PC-9 (cell line): ENCODE measurements at regions not wholly inside any gene's neighbourhood (a gene's known extent, or its start where the extent isn't known, plus 50 kb on each side); places are given as distances from the start of the nearest gene placed in this dataset.

Experiments used
- BruUV-seq: library from RNA; stranded (reverse); fragments of 400-500 nt; replicated peaks from 2 replicates; lab custom pipeline; 2021; lab: Mats Ljungman, UMichigan
- CTCF ChIA-PET: fragments of 300-600 bp; sonication (Branson Sonifier 250); formaldehyde crosslinking; loops from one replicate; lab custom pipeline; 2022; ENCODE audit warnings: antibody characterized with exemption; lab: Charles Lee
- POLR2A ChIA-PET: fragments of 300-600 bp; sonication (Branson Sonifier 250); formaldehyde crosslinking; loops from one replicate; lab custom pipeline; 2022; ENCODE audit warnings: antibody characterized with exemption; ENCODE audit not compliant: unreplicated experiment; lab: Charles Lee
- DNase-seq, 2 experiments: peaks; one replicate each; pipeline versions ENCODE4 v3.0.0 to v3.0.0-alpha.2; 2015 to 2022; ENCODE audit warnings: mixed read lengths in 1 of 2
- H2AFZ ChIP-seq: fragments of 200-600 bp; sonication (generic); 2 replicates; pipeline ENCODE4 v1.8.1; 2017; ENCODE audit warnings: antibody characterized with exemption
- H3F3A ChIP-seq: fragments of 200-600 bp; sonication (generic); 2 replicates; pipeline ENCODE4 v1.8.1; 2017; ENCODE audit warnings: antibody characterized with exemption, mild to moderate bottlenecking, low read depth; ENCODE audit not compliant: insufficient read depth
- H3K27ac ChIP-seq: fragments of 200-600 bp; sonication (generic); 2 replicates; pipeline ENCODE4 v1.6.1; 2016; ENCODE audit warnings: mixed run types
- H3K27me3 ChIP-seq: fragments of 200-600 bp; sonication (generic); 2 replicates; pipeline ENCODE4 v1.6.1; 2016; ENCODE audit warnings: low read depth, mixed run types; ENCODE audit not compliant: insufficient read depth
- H3K36me3 ChIP-seq: fragments of 200-600 bp; sonication (generic); 2 replicates; pipeline ENCODE4 v1.6.1; 2016; ENCODE audit warnings: low read depth, mixed run types
- H3K4me1 ChIP-seq: fragments of 200-600 bp; sonication (generic); replicated peaks from 2 replicates; pipeline ENCODE4 v1.6.1; 2016; ENCODE audit warnings: mixed run types; ENCODE audit not compliant: insufficient read depth
- H3K4me2 ChIP-seq: fragments of 200-600 bp; sonication (generic); 2 replicates; pipeline ENCODE4 v1.6.1; 2017; ENCODE audit warnings: mixed run types
- H3K4me3 ChIP-seq: fragments of 200-600 bp; sonication (generic); 2 replicates; pipeline ENCODE4 v1.6.1; 2016; ENCODE audit warnings: mixed run types
- H3K79me2 ChIP-seq: fragments of 200-600 bp; sonication (generic); 2 replicates; pipeline ENCODE4 v1.6.1; 2017; ENCODE audit warnings: low read depth, mixed run types
- H3K9me2 ChIP-seq: fragments of 200-600 bp; sonication (generic); 2 replicates; pipeline ENCODE4 v1.8.1; 2017; ENCODE audit warnings: mild to moderate bottlenecking; ENCODE audit not compliant: insufficient read depth
- H3K9me3 ChIP-seq: fragments of 200-600 bp; sonication (generic); 2 replicates; pipeline ENCODE4 v1.8.1; 2016; ENCODE audit warnings: low read depth; ENCODE audit not compliant: insufficient read depth
- H4K20me1 ChIP-seq: fragments of 200-600 bp; sonication (generic); 2 replicates; pipeline ENCODE4 v1.8.1; 2017; ENCODE audit not compliant: insufficient read depth
- EZH2 ChIP-seq: fragments of 200-600 bp; sonication (generic); IDR thresholded peaks from 2 replicates; pipeline ENCODE4 v1.8.0; 2017; ENCODE audit warnings: antibody characterized with exemption, low read depth
- intact Hi-C: fragments of 100-400 bp; cut with micrococcal nuclease; formaldehyde crosslinking; loops from one replicate; pipeline ENCODE4 v1.10.0; 2022; ENCODE audit not compliant: unreplicated experiment
- TF ChIP-seq, protein P1 (sequence below): fragments of 200-600 bp; sonication (generic); conservative IDR thresholded peaks from 2 replicates; pipeline ENCODE4 v1.6.1; 2017; ENCODE audit warnings: mixed run types, antibody characterized with exemption, mild to moderate bottlenecking, moderate library complexity

DNA sequence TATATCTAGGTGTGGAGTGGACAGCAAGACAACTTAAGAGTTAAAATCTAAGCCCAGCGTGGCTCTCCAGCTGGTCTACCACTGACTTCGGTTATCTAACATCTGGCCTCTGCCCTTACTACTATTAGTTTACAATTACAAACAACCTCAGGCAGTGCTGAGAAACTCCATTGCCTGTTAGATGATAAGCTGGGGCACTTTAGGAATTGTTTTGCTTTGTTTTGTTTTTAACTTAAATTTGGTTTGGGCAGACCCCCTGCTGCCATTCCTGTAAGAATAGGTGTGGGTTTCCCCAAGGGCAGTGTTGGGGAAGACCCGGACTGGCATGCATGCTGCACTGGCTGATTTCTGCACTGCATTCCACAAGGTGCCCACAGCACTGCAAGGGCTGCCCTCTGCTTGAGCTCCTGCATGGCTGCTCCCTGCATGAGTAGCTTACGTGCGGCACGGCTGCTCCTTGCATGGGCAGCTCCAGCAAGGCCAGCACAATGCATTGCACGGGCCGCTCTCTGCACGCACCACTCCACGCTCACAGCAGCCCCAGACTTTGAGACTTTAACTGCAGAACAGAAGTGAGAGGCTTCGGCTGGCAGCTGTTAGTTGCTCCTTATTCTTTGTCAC lies 74.2 kb upstream of the SERTAD2 start:
- H3K9me2 ChIP-seq, result no peaks in the 10 kb centered on the region
- no peak for TF ChIP-seq EZH2
- TF ChIP-seq, protein P1, sequence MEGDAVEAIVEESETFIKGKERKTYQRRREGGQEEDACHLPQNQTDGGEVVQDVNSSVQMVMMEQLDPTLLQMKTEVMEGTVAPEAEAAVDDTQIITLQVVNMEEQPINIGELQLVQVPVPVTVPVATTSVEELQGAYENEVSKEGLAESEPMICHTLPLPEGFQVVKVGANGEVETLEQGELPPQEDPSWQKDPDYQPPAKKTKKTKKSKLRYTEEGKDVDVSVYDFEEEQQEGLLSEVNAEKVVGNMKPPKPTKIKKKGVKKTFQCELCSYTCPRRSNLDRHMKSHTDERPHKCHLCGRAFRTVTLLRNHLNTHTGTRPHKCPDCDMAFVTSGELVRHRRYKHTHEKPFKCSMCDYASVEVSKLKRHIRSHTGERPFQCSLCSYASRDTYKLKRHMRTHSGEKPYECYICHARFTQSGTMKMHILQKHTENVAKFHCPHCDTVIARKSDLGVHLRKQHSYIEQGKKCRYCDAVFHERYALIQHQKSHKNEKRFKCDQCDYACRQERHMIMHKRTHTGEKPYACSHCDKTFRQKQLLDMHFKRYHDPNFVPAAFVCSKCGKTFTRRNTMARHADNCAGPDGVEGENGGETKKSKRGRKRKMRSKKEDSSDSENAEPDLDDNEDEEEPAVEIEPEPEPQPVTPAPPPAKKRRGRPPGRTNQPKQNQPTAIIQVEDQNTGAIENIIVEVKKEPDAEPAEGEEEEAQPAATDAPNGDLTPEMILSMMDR, result no peak
- H3K4me3 ChIP-seq, result no peak overlapping the region
- 0 out of 2 replicates have a peak overlapping the region, but pooled peaks have one; percentile 0 for H3K4me2 ChIP-seq
- H4K20me1 ChIP-seq, result no peaks in the 10 kb centered on the region
- H3K79me2 ChIP-seq, result no peaks in the 10 kb centered on the region
- H3K36me3 ChIP-seq, result no peaks in the 10 kb centered on the region
- H3K4me1 ChIP-seq, result 0 out of 2 replicates have a peak, but pooled peaks cover 4% of the 10 kb centered on the region
- DNase-seq, result peak in 1 of 2 experiments; percentile 13
- H3K27me3 ChIP-seq, result no peaks in the 10 kb centered on the region
- intact Hi-C loops, result no loop called here
- H3F3A ChIP-seq, result no peaks in the 10 kb centered on the region
- ChIA-PET POLR2A (interaction anchor here (0.5 to 1.2 kb wide), 2 partner anchors 16 to 74 kb away, joined by 5 to 12 read pairs; partner anchors contain the start of gene SERTAD2), CTCF (interaction anchor here (0.8 kb wide), 1 partner anchor 23 kb away, joined by 3 read pairs; no protein-coding TSS in a partner anchor)
- no peak overlapping the region for H2AFZ ChIP-seq
- no TSS peak for BruUV-seq
- no peaks in the 10 kb centered on the region for H3K9me3 ChIP-seq
- no peak overlapping the region for H3K27ac ChIP-seq

DNA sequence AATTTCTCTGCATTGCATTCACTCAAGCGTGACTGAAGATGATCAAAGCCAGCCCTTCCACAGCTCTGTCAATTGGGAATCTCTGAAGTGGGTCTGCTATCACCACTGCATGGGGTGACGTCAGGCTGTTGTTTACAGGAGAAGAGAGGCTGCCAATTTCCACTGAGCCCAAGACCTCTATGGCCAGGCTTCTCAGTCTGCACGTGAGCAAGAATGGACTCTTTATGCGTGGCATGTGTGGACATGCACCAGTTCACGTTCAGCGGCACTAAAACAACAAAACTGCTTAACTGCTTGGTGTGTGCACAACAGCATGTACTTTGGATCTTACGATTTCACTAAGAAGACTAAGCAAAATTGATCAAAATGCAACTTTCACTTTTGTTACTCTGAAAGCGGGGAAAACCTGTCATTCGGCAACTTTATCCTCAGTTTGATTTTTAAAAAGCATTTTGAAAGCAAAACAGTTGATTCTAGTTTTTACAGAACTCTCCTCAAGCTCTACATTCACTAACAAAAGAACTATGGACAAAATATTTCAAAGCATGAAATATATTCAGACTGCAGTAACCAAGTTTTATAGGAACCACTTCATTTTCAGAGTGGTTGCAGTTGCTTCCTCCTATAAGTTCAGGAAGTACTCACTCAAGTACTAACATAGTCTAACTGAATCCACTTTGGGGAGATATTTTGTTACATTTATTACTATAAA lies 77.0 kb upstream of the SERTAD2 start:
- BruUV-seq, result no TSS peak
- Histone ChIP-seq H2AFZ (no peak overlapping the region), H4K20me1 (no peaks in the 10 kb centered on the region), H3F3A (no peaks in the 10 kb centered on the region), H3K27me3 (no peaks in the 10 kb centered on the region), H3K4me1 (0 out of 2 replicates have a peak, but pooled peaks cover 4% of the 10 kb centered on the region), H3K36me3 (no peaks in the 10 kb centered on the region), H3K27ac (no peak overlapping the region), H3K79me2 (no peaks in the 10 kb centered on the region), H3K9me3 (no peaks in the 10 kb centered on the region), H3K9me2 (no peaks in the 10 kb centered on the region), H3K4me3 (no peak overlapping the region), H3K4me2 (no peak overlapping the region)
- DNase-seq, result no peak
- ChIA-PET POLR2A (no interaction called here), CTCF (no interaction called here)
- no peak for TF ChIP-seq EZH2
- intact Hi-C loops, result no loop called here

DNA sequence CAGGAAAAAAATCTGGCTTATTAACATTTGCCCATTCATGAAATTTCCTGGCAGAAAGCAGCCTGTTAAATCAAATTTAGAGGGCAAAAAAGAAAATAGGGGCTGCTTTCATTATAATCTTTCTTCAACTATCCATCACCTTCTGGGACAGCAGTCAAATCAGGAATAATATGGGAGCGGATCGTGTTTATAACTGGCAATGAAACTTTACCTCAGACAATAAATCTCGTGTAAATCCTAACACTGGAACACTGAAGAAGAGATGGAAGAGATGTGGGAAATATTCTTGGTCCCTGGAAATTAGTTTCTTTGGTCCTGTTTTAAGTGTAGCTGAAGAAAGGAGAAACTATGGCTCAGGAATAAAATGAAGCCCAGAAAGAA lies 77.5 kb upstream of the SERTAD2 start:
- TF ChIP-seq EZH2, result no peak
- TF ChIP-seq, protein P1, result no peak
- Histone ChIP-seq H4K20me1 (no peaks in the 10 kb centered on the region), H2AFZ (no peak overlapping the region), H3K36me3 (no peaks in the 10 kb centered on the region), H3K4me2 (no peak overlapping the region), H3K4me1 (0 out of 2 replicates have a peak, but pooled peaks cover 4% of the 10 kb centered on the region), H3F3A (no peaks in the 10 kb centered on the region), H3K27me3 (no peaks in the 10 kb centered on the region), H3K27ac (no peak overlapping the region), H3K79me2 (no peaks in the 10 kb centered on the region), H3K9me2 (no peaks in the 10 kb centered on the region), H3K4me3 (no peak overlapping the region), H3K9me3 (no peaks in the 10 kb centered on the region)
- no TSS peak for BruUV-seq
- intact Hi-C loops, result no loop called here
- CTCF ChIA-PET, result no interaction called here
- DNase-seq, result no peak
- POLR2A ChIA-PET, result no interaction called here
